ENCODE measurements at regions not wholly inside any gene's neighbourhood (a gene's known extent, or its start where the extent isn't known, plus 50 kb on each side); places are given as distances from the start of the nearest gene placed in this dataset.

GRCh38 chr18:22667616-22668422, 250.1 kb upstream of the CTAGE1 start:
- WGBS: 93% methylated on average over 8 of the region's 8 CpGs

DNA sequence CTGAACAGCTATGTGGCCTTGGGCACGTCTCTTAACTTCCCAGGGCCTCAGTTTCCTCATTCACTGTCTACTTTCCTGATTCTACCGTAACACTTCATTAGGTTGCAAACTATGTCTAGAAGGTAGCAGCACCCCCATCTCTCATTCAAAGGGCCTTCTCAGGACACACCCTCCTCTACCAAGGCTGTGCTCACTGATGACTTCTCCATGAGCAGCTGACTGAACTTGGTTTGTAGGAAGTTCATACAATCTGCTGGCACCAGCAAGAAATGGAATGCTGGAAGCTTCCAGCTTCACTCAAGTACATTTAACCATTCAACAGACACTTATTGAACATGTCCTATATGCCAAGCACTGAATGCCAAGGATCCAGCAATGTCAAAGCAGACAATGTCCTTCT, 250.8 kb upstream of the CTAGE1 start:
- intact Hi-C loops (cut with DNase I): no loop called here
- Histone ChIP-seq H3K27me3 (replicated peaks; ENCODE audit: insufficient read depth) (no peaks in the 10 kb centered on the region), H3K9me3 (no peaks in the 10 kb centered on the region), H3K4me3 (no peak overlapping the region), H3K27ac (no peak overlapping the region), H3K4me1 (replicated peaks) (no peaks in the 10 kb centered on the region), H3K36me3 (no peaks in the 10 kb centered on the region)
- WGBS: 92% methylated on average over 2 of the region's 2 CpGs
- TF ChIP-seq, protein P1, sequence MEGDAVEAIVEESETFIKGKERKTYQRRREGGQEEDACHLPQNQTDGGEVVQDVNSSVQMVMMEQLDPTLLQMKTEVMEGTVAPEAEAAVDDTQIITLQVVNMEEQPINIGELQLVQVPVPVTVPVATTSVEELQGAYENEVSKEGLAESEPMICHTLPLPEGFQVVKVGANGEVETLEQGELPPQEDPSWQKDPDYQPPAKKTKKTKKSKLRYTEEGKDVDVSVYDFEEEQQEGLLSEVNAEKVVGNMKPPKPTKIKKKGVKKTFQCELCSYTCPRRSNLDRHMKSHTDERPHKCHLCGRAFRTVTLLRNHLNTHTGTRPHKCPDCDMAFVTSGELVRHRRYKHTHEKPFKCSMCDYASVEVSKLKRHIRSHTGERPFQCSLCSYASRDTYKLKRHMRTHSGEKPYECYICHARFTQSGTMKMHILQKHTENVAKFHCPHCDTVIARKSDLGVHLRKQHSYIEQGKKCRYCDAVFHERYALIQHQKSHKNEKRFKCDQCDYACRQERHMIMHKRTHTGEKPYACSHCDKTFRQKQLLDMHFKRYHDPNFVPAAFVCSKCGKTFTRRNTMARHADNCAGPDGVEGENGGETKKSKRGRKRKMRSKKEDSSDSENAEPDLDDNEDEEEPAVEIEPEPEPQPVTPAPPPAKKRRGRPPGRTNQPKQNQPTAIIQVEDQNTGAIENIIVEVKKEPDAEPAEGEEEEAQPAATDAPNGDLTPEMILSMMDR (IDR thresholded peaks at IDR 0.05): no peak
- TF ChIP-seq POLR2A (IDR thresholded peaks at IDR 0.05) (no peak), POLR2AphosphoS5 (IDR thresholded peaks at IDR 0.05) (no peak)
- no peak for DNase-seq (ENCODE audit: low spot score)

More at GRCh38 chr18:22667616-22668422, 250.1 kb upstream of the CTAGE1 start:
- no peaks in the 10 kb centered on the region for H3K4me1 ChIP-seq (replicated peaks)
- no peaks in the 10 kb centered on the region for H3K9me3 ChIP-seq
- H3K27me3 ChIP-seq (replicated peaks; ENCODE audit: insufficient read depth): no peaks in the 10 kb centered on the region
- no peak for DNase-seq (ENCODE audit: low spot score)
- no peak for TF ChIP-seq POLR2AphosphoS5 (IDR thresholded peaks at IDR 0.05)
- TF ChIP-seq POLR2A (IDR thresholded peaks at IDR 0.05): no peak
- TF ChIP-seq, protein P1 (IDR thresholded peaks at IDR 0.05): no peak
- no peak overlapping the region for H3K27ac ChIP-seq
- H3K36me3 ChIP-seq: no peaks in the 10 kb centered on the region
- H3K4me3 ChIP-seq: no peak overlapping the region
- intact Hi-C loops (cut with DNase I): no loop called here

GRCh38 chr18:22670914-22671313, 253.2 kb upstream of the CTAGE1 start:
- Histone ChIP-seq H3K4me3 (no peak overlapping the region), H3K4me1 (replicated peaks) (no peaks in the 10 kb centered on the region), H3K27ac (no peak overlapping the region), H3K36me3 (no peaks in the 10 kb centered on the region), H3K9me3 (no peaks in the 10 kb centered on the region), H3K27me3 (replicated peaks; ENCODE audit: insufficient read depth) (no peaks in the 10 kb centered on the region)
- intact Hi-C loops (cut with DNase I): no loop called here
- TF ChIP-seq POLR2AphosphoS5 (IDR thresholded peaks at IDR 0.05): no peak
- TF ChIP-seq, protein P1 (IDR thresholded peaks at IDR 0.05): no peak
- 63% methylated on average over 1 of the region's 1 CpG for WGBS
- no peak for DNase-seq (ENCODE audit: low spot score)

- no peak for DNase-seq (ENCODE audit: low spot score)
- intact Hi-C loops (cut with DNase I): no loop called here
- Histone ChIP-seq H3K4me3 (no peak overlapping the region), H3K27me3 (replicated peaks; ENCODE audit: insufficient read depth) (no peaks in the 10 kb centered on the region), H3K9me3 (no peaks in the 10 kb centered on the region), H3K4me1 (replicated peaks) (no peaks in the 10 kb centered on the region), H3K27ac (no peak overlapping the region), H3K36me3 (no peaks in the 10 kb centered on the region)
- 76% methylated on average over 3 of the region's 3 CpGs for WGBS
- TF ChIP-seq POLR2A (IDR thresholded peaks at IDR 0.05): no peak
- TF ChIP-seq, protein P1 (IDR thresholded peaks at IDR 0.05): no peak
- TF ChIP-seq POLR2AphosphoS5 (IDR thresholded peaks at IDR 0.05): no peak
Measured at GRCh38 chr18:22673182-22673862, 255.6 kb upstream of the CTAGE1 start.

Data from prostate gland (tissue), 2 donors.